Brain pericyte (primary cell): ENCODE measurements at regions not wholly inside any gene's neighbourhood (a gene's known extent, or its start where the extent isn't known, plus 50 kb on each side); places are given as distances from the start of the nearest gene placed in this dataset.

ENCODE experiments used
- DNase-seq: peaks from one replicate; pipeline ENCODE4 v3.0.0-alpha.2; 2012; ENCODE audit warnings: low read depth, low spot score

DNA sequence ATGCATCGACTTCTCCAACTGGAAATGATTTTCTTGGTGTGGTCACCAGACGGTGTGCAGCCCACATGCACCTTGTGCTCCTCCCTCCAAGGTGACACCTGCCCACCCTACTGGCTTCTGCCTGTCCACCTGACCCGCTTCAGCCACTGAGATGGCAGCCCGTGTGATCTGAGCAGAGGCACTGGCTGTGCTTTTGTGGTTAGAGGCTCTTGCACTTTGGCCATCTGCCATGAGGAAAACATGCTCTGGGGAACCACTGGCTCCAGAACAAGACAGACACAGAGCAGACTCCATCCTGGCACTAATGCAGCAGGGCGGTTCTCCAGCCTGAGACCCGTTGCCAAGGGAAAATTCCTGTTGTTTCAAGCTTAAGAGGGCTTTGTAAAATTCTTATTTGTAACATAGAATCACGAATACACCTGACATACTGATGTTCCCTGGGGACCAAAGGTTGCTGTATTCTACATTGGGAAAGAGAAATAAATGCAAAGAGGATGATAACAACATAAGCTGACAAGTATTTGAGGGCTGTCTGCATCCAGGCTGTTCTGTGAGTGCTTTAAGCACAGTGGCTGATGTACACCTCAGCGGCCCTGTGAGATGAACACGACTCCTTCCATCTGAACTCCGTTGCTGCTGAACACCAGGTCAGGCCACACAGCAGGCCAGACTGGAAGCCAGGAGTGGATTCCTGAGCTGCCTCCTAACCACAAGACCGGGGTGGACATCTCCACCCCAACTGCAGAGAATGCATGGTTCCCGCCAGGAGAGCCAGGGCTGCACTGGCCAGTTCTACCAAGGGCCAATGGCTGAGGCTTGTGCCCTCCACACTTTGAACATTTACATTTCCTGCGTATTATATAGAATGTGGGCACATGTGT lies 820.4 kb downstream of the GALR1 start:
- DNase-seq, result no peak

DNA sequence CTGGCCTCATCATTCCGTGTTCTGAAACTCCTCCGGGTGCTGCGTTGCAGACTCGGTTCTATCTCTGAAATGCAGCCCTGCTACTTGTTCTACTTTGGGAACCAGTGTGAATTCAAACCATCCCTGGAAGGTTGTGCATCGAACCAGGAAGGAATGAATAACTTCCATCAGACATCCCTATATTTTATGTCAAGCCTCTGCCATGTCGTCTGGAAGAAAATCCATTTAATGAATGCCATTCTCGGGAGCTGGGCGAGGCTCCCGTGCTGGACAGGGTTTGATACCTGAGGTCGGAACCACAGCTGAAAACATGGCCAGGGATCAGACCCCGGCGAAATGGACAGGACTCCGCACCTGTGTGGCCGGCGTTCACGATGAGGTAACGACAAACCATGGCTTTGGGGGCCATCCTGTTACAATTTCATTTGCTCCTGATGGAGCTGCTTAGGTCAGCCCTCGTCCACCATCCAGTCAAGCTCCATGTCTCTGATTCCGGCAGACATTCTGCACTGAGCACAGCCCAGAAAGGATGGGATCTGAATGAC lies 821.6 kb downstream of the GALR1 start:
- no peak for DNase-seq

DNA sequence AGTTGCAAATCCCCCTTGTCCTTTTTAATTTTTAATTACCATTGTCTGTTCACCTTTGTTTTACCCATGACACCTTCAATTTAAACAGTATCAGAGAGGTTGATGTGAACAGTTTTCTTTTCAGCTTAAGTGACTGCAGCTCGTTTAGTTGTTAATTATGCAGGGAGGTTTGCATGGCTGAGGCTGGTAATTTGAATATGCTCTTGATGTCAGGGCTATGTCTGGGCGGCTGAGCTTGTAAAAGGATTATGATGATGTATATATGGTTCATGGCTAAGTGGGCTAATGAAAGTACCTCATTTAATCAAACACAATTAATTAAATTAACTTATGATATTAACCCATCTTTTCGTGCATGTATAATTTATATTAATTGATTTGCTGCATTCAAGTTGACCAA lies 822.1 kb downstream of the GALR1 start:
- DNase-seq, result no peak

DNA sequence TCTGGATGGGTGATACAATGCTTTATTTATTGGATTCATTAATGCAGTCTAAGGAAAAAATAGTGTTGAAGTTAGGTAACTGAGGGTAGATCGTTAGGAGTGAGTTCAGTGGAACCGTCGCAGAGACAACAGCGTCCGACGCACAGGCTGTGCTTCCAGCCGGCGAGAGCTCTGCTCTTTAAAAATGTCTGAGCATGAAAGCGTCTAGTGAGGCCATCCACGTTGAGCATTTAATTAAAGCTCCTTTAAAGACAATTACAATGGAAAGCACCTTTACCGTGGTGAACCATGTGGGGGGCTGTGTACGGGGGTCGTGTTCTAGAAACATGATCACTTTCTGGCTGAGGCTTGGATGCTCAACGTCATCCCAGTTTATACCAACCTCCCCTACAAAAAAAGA lies 822.7 kb downstream of the GALR1 start:
- DNase-seq, result no peak

DNA sequence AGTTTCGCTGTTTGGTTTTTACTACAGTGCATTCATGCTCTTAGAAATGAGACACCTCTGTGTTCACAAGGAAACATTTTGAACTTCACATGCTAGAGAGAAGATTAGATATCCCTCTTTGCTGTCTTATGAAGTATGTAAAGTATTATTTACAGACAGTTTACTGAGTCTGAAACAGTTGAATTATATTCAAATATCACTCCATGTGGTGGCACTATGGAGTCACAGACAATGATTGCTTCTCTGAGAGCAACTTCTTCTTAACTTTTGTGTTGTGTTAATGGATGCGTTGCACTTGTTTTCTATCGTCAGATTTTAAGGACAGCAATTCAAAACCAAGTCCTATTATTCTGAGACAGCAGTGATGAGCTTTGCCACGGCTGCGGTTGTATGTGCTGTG lies 823.6 kb downstream of the GALR1 start:
- DNase-seq, result no peak

DNA sequence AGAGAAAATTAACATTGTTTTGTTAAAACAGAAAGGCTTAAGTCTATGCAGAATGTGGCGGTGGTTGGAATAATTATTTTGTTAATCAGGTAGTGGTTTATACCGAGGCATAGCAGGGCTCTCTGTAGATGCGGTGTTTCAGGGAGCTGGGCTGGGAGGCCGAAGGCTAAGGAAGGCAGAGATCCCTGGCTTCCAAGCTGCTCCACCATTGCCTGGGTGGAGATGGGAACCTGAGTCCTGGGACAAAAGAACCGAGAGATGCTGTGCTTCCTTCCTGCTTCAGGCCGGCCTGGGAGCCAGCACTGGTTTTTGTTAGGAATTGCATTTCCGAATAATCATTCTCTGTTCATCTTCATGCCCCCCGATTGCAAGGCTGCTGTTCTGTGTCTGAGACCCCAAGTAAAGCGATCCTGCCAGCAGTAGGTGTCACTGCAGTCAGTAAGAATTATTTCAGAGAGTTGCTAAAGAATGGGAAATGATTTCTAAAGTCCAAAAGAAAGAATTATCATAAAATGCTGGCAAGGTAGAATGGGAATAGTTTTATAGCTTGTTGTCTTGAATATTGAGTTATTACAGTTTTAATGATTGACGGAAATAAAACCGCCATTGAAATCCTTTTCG lies 824.9 kb downstream of the GALR1 start:
- DNase-seq, result no peak

DNA sequence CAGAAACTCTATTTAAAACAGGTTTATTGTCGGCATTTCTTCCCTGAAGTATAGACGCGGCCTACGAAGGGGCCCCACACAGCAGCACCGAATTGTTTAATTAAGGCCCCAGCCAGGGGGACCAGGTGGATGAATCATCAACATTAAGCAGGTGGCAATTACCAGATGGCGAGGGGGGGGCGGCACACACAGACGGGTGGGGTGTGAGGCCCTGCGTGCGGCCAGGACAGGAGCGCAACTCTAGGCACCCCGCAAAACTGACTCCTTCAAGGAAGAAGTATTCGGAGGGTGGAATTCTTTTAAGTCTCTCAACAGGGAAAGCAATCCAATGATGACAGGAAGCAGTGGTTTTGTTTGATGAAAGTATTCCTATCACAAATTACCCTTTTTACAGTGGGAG lies 830.4 kb downstream of the GALR1 start:
- DNase-seq, result no peak

DNA sequence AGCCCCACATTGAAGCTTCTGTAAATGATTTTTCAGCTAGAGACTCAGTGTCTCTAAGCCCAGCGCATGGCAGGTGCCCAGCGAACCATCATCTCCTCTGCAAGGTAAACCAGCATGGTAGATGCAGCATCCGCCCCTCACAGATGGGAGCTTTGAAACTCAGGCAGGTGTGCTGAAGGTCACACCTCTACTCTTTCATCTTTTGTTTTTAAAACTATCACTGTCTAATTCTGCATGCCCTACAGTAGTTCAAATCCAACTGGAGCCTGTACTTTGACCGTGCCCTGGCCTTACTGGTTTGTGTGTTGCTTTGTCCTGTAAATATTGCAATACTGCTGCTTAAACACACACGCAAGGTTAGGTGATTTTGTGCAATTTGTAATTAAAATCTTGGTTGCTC lies 831.1 kb downstream of the GALR1 start:
- no peak for DNase-seq

DNA sequence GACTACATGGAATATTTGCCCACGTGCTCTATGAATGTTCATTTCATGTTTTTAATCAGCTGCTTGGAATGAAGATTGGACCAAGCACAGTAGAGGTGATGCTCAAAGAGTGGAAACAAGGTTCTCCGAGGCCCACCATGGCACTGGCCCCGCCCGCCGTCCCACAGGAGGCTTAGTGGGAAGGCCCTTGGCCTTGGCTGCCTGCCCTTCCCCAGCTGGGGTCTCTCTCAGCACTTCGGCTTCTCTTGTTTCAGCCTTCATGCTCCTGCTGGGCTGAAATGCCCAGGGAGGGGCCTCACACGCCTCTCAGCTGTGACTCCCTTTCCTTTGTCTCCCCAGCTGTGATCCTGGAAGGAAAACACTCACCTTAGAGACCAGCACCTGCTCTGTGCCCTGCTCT lies 833.2 kb downstream of the GALR1 start:
- no peak for DNase-seq

DNA sequence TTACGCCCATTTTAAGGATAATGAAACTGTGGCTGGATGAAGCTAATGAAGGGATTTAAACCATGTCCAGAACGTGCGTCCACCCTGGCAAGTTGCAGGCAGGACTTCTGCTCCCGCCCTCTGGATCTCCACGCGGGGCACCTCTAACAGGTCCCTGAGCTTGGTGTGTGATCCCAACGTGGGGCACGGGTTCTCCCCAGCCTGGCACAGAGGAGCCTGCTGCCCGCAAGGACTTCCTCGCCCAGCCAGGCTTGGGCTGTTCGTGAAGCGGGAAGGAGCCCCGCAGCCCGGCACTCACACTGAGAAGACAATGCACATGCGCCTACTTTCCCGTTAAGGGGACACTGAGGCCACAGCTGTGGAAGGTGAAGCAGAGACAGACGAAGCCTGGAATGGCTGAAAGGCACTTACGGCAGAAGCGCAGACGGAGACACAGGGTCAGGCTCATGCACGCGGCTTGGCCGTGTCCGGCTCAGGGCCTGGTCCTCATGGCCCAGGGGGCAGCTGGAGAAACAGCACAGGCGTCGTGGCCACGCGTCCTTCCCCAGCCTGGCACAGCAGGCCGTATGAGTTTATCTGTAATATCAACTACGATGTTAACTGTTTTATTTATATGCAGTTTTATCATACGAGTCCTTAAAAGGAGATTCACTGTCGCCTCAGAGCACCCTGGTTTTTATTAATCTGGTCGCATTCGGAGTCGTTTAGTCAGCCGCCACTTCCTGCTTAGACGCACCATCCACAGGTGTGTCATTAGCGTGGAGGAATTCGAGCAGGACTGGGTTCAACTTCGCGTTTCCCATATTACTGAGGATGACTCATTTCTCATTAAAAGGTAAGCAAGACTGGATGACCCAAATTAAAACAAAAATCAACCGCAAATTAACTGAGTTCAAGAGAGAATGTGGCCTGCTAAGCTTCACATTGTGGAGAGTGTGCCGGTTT lies 835.9 kb downstream of the GALR1 start:
- DNase-seq, result no peak

DNA sequence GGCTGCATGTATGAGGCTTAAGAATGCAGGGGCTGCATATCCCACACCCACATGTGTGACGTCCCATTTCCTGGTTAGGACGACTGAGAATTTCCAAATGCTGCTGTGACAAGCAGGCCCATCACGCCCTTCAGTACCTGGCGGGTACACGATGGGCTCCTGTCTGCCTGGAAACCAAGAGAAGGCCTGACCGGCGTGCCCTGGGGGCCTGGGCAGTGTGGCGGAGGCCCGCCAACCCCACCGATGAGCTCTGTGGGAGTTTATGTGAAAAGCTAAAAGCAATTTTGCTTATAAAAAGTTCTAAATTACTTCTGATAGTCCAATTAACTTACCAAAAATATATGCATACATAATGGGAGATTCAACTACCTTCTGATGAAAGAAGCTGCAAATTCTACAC lies 837.3 kb downstream of the GALR1 start:
- no peak for DNase-seq

DNA sequence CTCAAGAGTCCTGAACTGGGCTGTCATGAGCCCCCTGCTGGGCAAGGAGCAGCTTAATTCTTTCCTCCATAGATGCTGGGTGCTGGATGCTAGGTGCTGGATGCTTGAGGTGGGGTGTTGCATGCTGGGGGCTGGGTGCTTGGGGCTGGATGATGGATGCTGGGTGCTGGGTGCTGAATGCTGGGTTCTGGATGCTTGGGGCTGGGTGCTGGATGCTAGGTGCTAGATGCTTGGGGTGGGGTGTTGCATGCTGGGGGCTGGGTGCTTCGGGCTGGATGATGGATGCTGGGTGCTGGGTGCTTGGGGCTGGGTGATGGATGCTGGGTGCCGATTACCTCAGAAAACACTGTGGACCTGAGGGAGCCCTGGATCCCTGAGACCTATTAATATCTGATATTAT lies 837.7 kb downstream of the GALR1 start:
- DNase-seq, result no peak

DNA sequence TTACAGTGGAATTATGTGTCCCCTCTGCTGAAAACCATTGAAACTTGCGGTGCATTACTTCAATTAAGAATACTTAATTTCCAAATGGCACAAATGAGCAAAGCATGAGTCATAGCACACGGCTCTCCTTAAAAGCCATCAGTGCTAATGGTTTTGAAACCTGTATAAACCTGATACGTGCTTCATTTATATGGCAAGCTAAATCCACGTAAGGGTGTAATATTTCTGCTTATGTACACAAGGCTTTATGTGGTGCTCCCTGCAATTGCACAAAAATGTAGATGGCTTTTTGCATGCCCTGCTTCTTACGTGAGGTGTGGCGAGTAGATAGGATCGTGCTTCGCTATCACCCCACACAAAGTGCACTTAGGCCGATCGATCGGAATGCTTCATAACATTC lies 840.9 kb downstream of the GALR1 start:
- DNase-seq, result no peak

DNA sequence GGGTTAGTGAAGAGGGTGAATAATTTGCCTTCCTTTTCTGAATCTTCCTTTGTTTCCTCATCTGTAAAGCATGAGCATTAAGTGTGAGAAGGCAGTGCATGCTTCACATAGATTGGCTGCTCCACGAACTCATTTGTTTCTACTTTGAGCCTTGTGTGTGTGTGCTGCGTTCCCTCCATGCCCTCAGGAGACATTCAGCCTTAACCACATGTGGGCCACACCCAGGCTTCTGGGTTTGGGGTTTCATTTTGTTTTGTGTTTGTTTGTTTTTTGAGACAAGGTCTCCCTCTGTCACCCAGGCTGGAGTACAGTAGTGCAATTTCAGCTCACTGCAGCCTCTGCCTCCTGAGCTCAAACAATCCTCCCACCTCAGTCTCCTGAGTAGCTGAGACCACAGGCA lies 843.3 kb downstream of the GALR1 start:
- DNase-seq, result no peak

DNA sequence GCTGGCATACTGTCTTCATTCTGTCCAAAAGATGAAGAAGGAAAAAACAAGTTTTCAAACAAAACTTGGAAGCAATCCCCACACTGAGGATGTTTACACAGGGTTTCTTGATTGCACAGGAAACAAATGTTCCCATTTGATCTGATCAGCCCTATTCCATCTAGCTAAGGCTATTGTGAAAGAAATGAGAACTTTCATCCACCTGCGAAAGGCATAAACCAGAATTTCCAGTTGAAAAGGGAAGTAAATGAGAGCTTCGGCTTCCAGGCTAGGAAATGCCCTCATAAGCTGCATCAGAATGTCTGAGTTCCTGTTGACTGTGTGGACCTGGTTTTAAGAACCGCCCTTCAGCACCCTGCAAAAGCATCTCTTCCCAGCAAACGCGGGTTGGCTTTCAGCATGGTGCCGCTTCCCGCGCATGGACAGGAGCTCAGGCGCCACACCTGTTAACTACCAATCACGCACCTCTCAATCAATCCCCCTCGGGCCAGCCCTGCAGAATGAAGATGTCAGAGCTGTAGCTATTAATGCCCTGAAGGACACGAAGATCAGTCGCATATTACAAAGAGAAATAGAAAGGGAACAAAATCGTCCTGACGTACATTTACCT lies 850.4 kb downstream of the GALR1 start:
- DNase-seq, result no peak

DNA sequence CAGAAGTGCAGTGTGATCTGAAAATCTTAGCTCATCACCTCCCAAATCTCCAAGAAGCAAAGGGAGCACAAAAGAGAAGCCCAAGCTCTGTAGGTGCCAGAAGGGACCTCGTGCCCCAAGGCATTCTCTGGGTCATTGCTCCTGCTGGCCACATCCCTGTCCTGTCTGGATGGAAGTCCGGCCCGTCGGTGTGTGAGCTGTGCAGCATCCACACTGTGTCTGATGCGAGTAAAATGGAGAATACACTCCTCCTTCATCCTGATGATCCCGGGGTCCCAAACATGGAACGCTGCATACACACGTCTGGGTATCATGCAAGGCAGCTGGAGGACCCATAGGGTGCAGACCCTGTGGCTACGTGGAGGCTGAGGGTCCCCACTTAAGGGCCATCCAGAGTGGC lies 851.4 kb downstream of the GALR1 start:
- DNase-seq, result no peak

DNA sequence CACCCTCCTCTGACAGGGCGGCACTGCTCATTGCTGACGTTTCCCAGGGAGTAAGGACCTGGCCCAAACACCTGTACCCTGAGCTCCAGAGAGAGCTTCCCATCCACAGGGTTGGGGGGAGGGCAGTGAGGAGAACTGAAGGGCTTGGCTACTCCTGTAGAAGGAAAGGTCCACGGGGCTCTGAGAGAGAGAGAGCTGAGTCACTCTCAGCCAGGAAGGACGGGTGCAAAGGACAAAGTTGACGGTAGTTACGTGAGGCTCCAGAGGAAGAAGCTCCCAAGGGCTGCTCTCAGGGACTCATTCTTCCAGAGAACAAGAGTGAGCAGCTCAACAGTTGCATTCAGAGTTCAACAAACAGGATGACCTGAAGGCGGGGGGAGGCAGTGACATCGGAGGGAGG lies 852.5 kb downstream of the GALR1 start:
- DNase-seq, result no peak

DNA sequence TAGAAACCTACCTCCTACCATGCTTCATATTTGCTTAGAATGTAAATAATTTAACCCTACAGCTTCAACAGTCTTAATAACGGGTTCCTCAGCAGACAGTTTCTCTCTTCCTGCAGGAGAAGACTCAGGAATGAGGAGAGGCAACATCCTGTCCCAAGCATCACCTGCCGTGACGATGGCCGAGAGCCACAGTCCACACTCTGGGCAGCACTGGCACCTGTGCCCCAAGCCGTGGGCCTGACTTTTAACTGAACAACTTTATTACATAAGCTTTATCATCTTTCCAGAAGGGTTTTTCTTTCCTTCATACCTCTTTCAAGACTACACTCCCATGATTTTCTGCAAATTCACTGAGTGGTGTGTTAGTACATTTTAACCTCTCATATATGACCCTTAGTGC lies 856.0 kb downstream of the GALR1 start:
- DNase-seq, result no peak

DNA sequence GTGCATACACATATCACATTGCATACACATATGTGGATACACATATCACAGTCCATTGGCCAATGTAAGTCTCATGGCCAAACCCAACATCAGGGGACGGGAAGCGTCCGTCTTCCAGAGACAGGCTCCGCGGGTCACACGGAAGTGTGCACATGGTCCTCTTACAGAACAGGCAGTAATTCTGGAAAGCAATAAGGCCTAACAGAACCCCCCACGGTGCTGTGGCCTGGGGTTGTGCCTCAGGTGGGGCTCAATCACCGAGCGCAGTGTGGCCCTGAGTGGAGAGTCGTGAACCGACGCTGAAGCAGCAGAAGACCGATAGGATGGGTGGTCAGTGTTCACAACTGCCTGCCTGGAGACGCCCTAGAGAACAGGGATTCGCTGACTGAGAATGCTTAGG lies 857.3 kb downstream of the GALR1 start:
- DNase-seq, result no peak

DNA sequence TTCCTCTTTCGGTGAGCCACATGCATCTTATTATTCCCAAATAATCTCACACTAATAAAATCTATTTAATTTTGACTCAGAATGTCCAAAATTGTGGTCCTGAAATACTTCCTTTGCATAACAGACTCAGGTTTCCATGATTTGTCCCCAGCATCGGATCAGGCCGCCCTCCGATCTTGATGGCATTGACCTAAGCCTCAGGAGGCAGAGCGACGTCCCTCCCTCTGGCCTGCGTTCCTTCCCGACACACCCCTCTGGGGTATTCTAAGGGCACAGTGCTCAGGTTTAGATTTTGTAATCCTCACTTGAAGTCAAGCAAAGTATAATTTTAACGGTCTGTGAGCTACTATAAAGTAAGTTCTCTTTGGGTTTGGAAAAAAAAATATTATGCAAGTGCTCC lies 857.7 kb downstream of the GALR1 start:
- DNase-seq, result no peak

DNA sequence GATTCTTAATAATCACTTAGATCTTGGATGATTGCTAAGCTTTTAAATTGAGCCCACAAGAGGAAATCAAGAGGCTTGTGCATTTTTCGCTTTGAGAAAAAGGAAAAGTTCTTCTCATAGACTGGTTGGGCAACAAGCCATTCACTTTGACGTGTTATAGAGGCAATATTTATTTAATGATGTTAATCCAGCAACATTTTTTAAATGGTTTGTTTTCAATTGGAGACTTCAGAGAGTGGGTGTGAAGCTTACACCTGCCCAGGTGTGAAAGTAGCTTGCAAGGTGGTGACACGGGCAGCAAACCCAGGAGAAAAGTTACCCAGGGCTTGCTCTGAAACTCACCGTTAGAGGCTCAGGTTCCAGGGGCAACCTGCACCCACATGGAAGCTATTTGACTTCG lies 858.9 kb downstream of the GALR1 start:
- DNase-seq, result no peak
